SK-N-SH (cell line): ENCODE measurements at regions not wholly inside any gene's neighbourhood (a gene's known extent, or its start where the extent isn't known, plus 50 kb on each side); places are given as distances from the start of the nearest gene placed in this dataset.

Source experiments
- EP300 ChIP-seq, 2 experiments: IDR thresholded peaks; 2 replicates each; pipeline versions ENCODE4 v1.4.0 to v1.6.1; 2012; ENCODE audit warnings: borderline replicate concordance in 1 of 2, low read depth in 1 of 2, low read length in 1 of 2
- FOSL2 ChIP-seq: IDR thresholded peaks from 2 replicates; pipeline ENCODE4 v1.4.0; 2012; ENCODE audit warnings: low read depth, mild to moderate bottlenecking, moderate library complexity, borderline replicate concordance
- GABPA ChIP-seq: IDR thresholded peaks from 2 replicates; pipeline ENCODE4 v1.4.0; 2012; ENCODE audit warnings: low read depth, mild to moderate bottlenecking
- NFIC ChIP-seq: IDR thresholded peaks from 2 replicates; pipeline ENCODE4 v1.4.0; 2012; ENCODE audit warnings: borderline replicate concordance
- RAD21 ChIP-seq: IDR thresholded peaks from 2 replicates; pipeline ENCODE4 v1.6.1; 2012; ENCODE audit warnings: mild to moderate bottlenecking, low read length
- RCOR1 ChIP-seq: fragments of 150-350 bp; IDR thresholded peaks from 2 replicates; pipeline ENCODE4 v1.6.1; 2017; ENCODE audit warnings: antibody characterized with exemption, low read length
- SIN3A ChIP-seq: IDR thresholded peaks from 2 replicates; pipeline ENCODE4 v1.6.1; 2012; ENCODE audit warnings: low read depth, mild to moderate bottlenecking, low read length, moderate library complexity, borderline replicate concordance
- TAF1 ChIP-seq: IDR thresholded peaks from 2 replicates; pipeline ENCODE4 v1.6.1; 2012; ENCODE audit warnings: low read depth, mild to moderate bottlenecking, low read length, moderate library complexity, borderline replicate concordance
- YY1 ChIP-seq: IDR thresholded peaks from 2 replicates; pipeline ENCODE4 v1.4.0; 2012; ENCODE audit warnings: low read depth, mild to moderate bottlenecking
- TF ChIP-seq, protein P1 (sequence below): fragments of 200-600 bp; sonication (generic); IDR thresholded peaks from 2 replicates; pipeline ENCODE4 v1.6.1; 2017; ENCODE audit warnings: antibody characterized with exemption, mild to moderate bottlenecking, moderate library complexity
- TF ChIP-seq, protein P2 (sequence below): IDR thresholded peaks from 2 replicates; pipeline ENCODE4 v1.4.0; 2012; ENCODE audit warnings: low read depth

DNA sequence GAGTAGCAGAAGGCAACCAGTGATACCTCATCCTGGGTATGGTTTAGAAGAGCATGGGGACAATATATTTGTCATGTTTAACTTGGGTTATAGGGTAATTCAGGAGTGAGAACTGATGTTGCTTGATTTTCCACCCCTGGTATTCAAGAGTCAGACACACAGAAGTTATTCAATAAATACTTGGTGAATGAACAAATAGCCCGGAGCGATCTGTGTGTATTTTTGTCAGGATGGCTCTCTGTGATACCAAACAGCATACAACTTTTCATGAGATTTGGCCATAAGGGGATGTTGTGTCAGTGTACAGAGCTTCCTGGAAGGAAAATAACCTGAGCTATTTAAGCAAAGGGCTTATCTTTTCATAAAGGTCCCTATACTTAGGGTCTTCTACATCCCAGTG lies 270.2 kb upstream of the C1orf87 start:
- TF ChIP-seq, protein P1, sequence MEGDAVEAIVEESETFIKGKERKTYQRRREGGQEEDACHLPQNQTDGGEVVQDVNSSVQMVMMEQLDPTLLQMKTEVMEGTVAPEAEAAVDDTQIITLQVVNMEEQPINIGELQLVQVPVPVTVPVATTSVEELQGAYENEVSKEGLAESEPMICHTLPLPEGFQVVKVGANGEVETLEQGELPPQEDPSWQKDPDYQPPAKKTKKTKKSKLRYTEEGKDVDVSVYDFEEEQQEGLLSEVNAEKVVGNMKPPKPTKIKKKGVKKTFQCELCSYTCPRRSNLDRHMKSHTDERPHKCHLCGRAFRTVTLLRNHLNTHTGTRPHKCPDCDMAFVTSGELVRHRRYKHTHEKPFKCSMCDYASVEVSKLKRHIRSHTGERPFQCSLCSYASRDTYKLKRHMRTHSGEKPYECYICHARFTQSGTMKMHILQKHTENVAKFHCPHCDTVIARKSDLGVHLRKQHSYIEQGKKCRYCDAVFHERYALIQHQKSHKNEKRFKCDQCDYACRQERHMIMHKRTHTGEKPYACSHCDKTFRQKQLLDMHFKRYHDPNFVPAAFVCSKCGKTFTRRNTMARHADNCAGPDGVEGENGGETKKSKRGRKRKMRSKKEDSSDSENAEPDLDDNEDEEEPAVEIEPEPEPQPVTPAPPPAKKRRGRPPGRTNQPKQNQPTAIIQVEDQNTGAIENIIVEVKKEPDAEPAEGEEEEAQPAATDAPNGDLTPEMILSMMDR, result no peak
- TF ChIP-seq GABPA (no peak), FOSL2 (no peak), YY1 (no peak), RAD21 (no peak), SIN3A (no peak), RCOR1 (no peak), TAF1 (no peak), EP300 (IDR thresholded peaks at IDR 0.05; ENCODE audit: borderline replicate concordance in 1 of 2, low read depth in 1 of 2, low read length in 1 of 2) (no peak), NFIC (no peak)
- TF ChIP-seq, protein P2, sequence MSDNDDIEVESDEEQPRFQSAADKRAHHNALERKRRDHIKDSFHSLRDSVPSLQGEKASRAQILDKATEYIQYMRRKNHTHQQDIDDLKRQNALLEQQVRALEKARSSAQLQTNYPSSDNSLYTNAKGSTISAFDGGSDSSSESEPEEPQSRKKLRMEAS, result no peak
